ENCODE measurements at regions not wholly inside any gene's neighbourhood (a gene's known extent, or its start where the extent isn't known, plus 50 kb on each side); places are given as distances from the start of the nearest gene placed in this dataset.

GRCh38 chr13:99436686-99437416 lies 64.4 kb upstream of the TM9SF2 start:
- ATAC-seq (ENCODE audit: poor library complexity) = peak; percentile 52
- Histone ChIP-seq H3K27me3 (ENCODE audit: control insufficient read depth in 1 of 2, insufficient read depth in 2 of 2, low read length in 2 of 2) (no peaks in the 10 kb centered on the region), H3K36me3 (ENCODE audit: insufficient read depth, low read length) (no peaks in the 10 kb centered on the region), H3K4me1 (ENCODE audit: insufficient read depth, low read length) (peaks cover 57% of the 10 kb centered on the region), H3K27ac (ENCODE audit: low read depth in 1 of 2, low read length in 2 of 2) (peak overlapping the region in 1 of 2 donors; percentile 11), H3K4me3 (ENCODE audit: low read length) (peak overlapping the region; percentile 32), H3K9me3 (ENCODE audit: control insufficient read depth in 1 of 2, insufficient read depth in 1 of 2, low read length in 2 of 2) (no peaks in the 10 kb centered on the region)
- intact Hi-C loops (cut with DNase I, micrococcal nuclease) = loop anchor here (1.0 to 5.0 kb wide), 7 partner anchors 49 to 262 kb away; no protein-coding TSS in a partner anchor
- Mint-ChIP-seq H3K4me1 (ENCODE audit: low read depth) (peaks cover 64% of the 10 kb centered on the region), H3K9me3 (no peaks in the 10 kb centered on the region), H3K27ac (peak overlapping the region; percentile 84), H3K4me3 (peak overlapping the region; percentile 47), H3K27me3 (no peaks in the 10 kb centered on the region), H3K36me3 (ENCODE audit: low read depth) (no peaks in the 10 kb centered on the region)
- peak; percentile 91 to 98 (median 94) for DNase-seq
- CTCF ChIA-PET = interaction anchor here (0.6 to 10.9 kb wide), 67 partner anchors 12 to 1701 kb away, joined by 3 to 189 read pairs (median 4); partner anchors contain the start of genes CLYBL, GPR18, GPR183 and TM9SF2
- TF ChIP-seq CTCF (IDR thresholded peaks at IDR 0.05) = peak; percentile 100
- POLR2A ChIA-PET = interaction anchor here (0.6 to 4.8 kb wide), 18 partner anchors 12 to 271 kb away, joined by 3 to 57 read pairs (median 4); partner anchors contain the start of gene UBAC2

GRCh38 chr13:99439048-99439447 lies 62.2 kb upstream of the TM9SF2 start:
- H3K36me3 Mint-ChIP-seq (ENCODE audit: low read depth) = no peaks in the 10 kb centered on the region
- no peak for TF ChIP-seq CTCF (IDR thresholded peaks at IDR 0.05)
- ATAC-seq (ENCODE audit: poor library complexity) (no peak), DNase-seq (no peak)
- H3K4me3 ChIP-seq (ENCODE audit: low read length) = no peak overlapping the region
- H3K36me3 ChIP-seq (ENCODE audit: insufficient read depth, low read length) = no peaks in the 10 kb centered on the region
- H3K4me1 ChIP-seq (ENCODE audit: insufficient read depth, low read length) = peaks cover 35% of the 10 kb centered on the region
- intact Hi-C loops (cut with DNase I, micrococcal nuclease) = loop anchor here in 1 of 2 experiments (5.0 kb wide), 1 partner anchor 242 kb away; no protein-coding TSS in a partner anchor
- CTCF ChIA-PET = interaction anchor here (0.5 to 10.9 kb wide), 4 partner anchors 20 to 1076 kb away, joined by 3 to 189 read pairs (median 4); no protein-coding TSS in a partner anchor
- H3K27me3 ChIP-seq (ENCODE audit: control insufficient read depth in 1 of 2, insufficient read depth in 2 of 2, low read length in 2 of 2) = no peaks in the 10 kb centered on the region
- peaks cover 47% of the 10 kb centered on the region for H3K4me1 Mint-ChIP-seq (ENCODE audit: low read depth)
- no peak overlapping the region for H3K27ac ChIP-seq (ENCODE audit: low read depth in 1 of 2, low read length in 2 of 2)
- no peaks in the 10 kb centered on the region for H3K27me3 Mint-ChIP-seq
- H3K9me3 Mint-ChIP-seq = no peaks in the 10 kb centered on the region
- H3K27ac Mint-ChIP-seq = no peak overlapping the region
- H3K4me3 Mint-ChIP-seq = no peak overlapping the region
- H3K9me3 ChIP-seq (ENCODE audit: control insufficient read depth in 1 of 2, insufficient read depth in 1 of 2, low read length in 2 of 2) = no peaks in the 10 kb centered on the region
- POLR2A ChIA-PET = interaction anchor here (1.2 kb wide), 1 partner anchor 218 kb away, joined by 3 read pairs; no protein-coding TSS in a partner anchor

GRCh38 chr13:99439850-99440604 lies 61.2 kb upstream of the TM9SF2 start:
- no peaks in the 10 kb centered on the region for H3K9me3 Mint-ChIP-seq

More at GRCh38 chr13:99439850-99440604, 61.2 kb upstream of the TM9SF2 start:
- Histone ChIP-seq H3K27ac (ENCODE audit: low read depth in 1 of 2, low read length in 2 of 2) (no peak overlapping the region), H3K4me1 (ENCODE audit: insufficient read depth, low read length) (peaks cover 26% of the 10 kb centered on the region), H3K27me3 (ENCODE audit: control insufficient read depth in 1 of 2, insufficient read depth in 2 of 2, low read length in 2 of 2) (no peaks in the 10 kb centered on the region), H3K4me3 (ENCODE audit: low read length) (no peak overlapping the region), H3K9me3 (ENCODE audit: control insufficient read depth in 1 of 2, insufficient read depth in 1 of 2, low read length in 2 of 2) (no peaks in the 10 kb centered on the region), H3K36me3 (ENCODE audit: insufficient read depth, low read length) (no peaks in the 10 kb centered on the region)
- no peak overlapping the region for H3K27ac Mint-ChIP-seq
- H3K27me3 Mint-ChIP-seq = no peaks in the 10 kb centered on the region
- intact Hi-C loops (cut with DNase I, micrococcal nuclease) = loop anchor here (5.0 to 10.0 kb wide), 6 partner anchors 172 to 1685 kb away; no protein-coding TSS in a partner anchor
- peak in 1 of 14 experiments; percentile 37 for DNase-seq
- no peak overlapping the region for H3K4me3 Mint-ChIP-seq
- no peak for TF ChIP-seq CTCF (IDR thresholded peaks at IDR 0.05)
- ChIA-PET POLR2A (interaction anchor here (0.7 to 1.9 kb wide), 5 partner anchors 20 to 217 kb away, joined by 3 to 7 read pairs (median 3); no protein-coding TSS in a partner anchor), CTCF (interaction anchor here (0.5 to 10.9 kb wide), 5 partner anchors 19 to 1075 kb away, joined by 3 to 189 read pairs (median 4); no protein-coding TSS in a partner anchor)
- H3K4me1 Mint-ChIP-seq (ENCODE audit: low read depth) = peaks cover 37% of the 10 kb centered on the region
- H3K36me3 Mint-ChIP-seq (ENCODE audit: low read depth) = no peaks in the 10 kb centered on the region
- no peak for ATAC-seq (ENCODE audit: poor library complexity)

Measured in CD4-positive, alpha-beta T cell (primary cell).